Inflammatory macrophage (primary cell): ENCODE measurements at regions not wholly inside any gene's neighbourhood (a gene's known extent, or its start where the extent isn't known, plus 50 kb on each side); places are given as distances from the start of the nearest gene placed in this dataset.

Experiments used
- DNase-seq, 2 donors: peaks; one replicate each; pipeline ENCODE4 v3.0.0-alpha.2; 2020 to 2022

- DNase-seq, result no peak
Measured at GRCh38 chr6:23250556-23250955, 681.2 kb downstream of the HDGFL1 start.

- DNase-seq, result no peak
Measured at GRCh38 chr6:23262864-23263263, 693.5 kb downstream of the HDGFL1 start.

- no peak for DNase-seq
Measured at GRCh38 chr6:23265270-23265669, 695.9 kb downstream of the HDGFL1 start.

- no peak for DNase-seq
Measured at GRCh38 chr6:23266536-23266935, 697.2 kb downstream of the HDGFL1 start.

GRCh38 chr6:23267651-23268050 lies 698.3 kb downstream of the HDGFL1 start:
- DNase-seq, result no peak

GRCh38 chr6:23268348-23268747 lies 699.0 kb downstream of the HDGFL1 start:
- DNase-seq, result no peak

GRCh38 chr6:23269436-23269835 lies 700.1 kb downstream of the HDGFL1 start:
- DNase-seq, result no peak

GRCh38 chr6:23272536-23272935 lies 703.2 kb downstream of the HDGFL1 start:
- no peak for DNase-seq

- no peak for DNase-seq
Measured at GRCh38 chr6:23277521-23278179, 708.3 kb downstream of the HDGFL1 start.

- DNase-seq, result no peak
Measured at GRCh38 chr6:23278180-23278532, 708.8 kb downstream of the HDGFL1 start.

GRCh38 chr6:23280437-23280836 lies 711.1 kb downstream of the HDGFL1 start:
- peak; percentile 72 to 79 for DNase-seq

- DNase-seq, result no peak
Measured at GRCh38 chr6:23282252-23283021, 713.1 kb downstream of the HDGFL1 start.

- no peak for DNase-seq
Measured at GRCh38 chr6:23293653-23294052, 724.3 kb downstream of the HDGFL1 start.

- no peak for DNase-seq
Measured at GRCh38 chr6:23301556-23301955, 732.2 kb downstream of the HDGFL1 start.

GRCh38 chr6:23302514-23302913 lies 733.1 kb downstream of the HDGFL1 start:
- DNase-seq, result no peak

GRCh38 chr6:23305325-23305943 lies 736.1 kb downstream of the HDGFL1 start:
- DNase-seq, result no peak

GRCh38 chr6:23306251-23306950 lies 737.0 kb downstream of the HDGFL1 start:
- DNase-seq, result no peak

- DNase-seq, result no peak
Measured at GRCh38 chr6:23307516-23307915, 738.1 kb downstream of the HDGFL1 start.

GRCh38 chr6:23308166-23308565 lies 738.8 kb downstream of the HDGFL1 start:
- DNase-seq, result no peak

- DNase-seq, result no peak
Measured at GRCh38 chr6:23311211-23311610, 741.8 kb downstream of the HDGFL1 start.

GRCh38 chr6:23316131-23316530 lies 746.8 kb downstream of the HDGFL1 start:
- DNase-seq, result no peak

- no peak for DNase-seq
Measured at GRCh38 chr6:23316931-23317330, 747.6 kb downstream of the HDGFL1 start.

GRCh38 chr6:23319582-23319981 lies 750.2 kb downstream of the HDGFL1 start:
- no peak for DNase-seq
